ENCODE measurements at regions not wholly inside any gene's neighbourhood (a gene's known extent, or its start where the extent isn't known, plus 50 kb on each side); places are given as distances from the start of the nearest gene placed in this dataset.

GRCh38 chr4:155524926-155525455, 141.7 kb upstream of the GUCY1A1 start:
- Histone ChIP-seq H3K27me3 (ENCODE audit: insufficient read depth, low read depth, low read length) (no peaks in the 10 kb centered on the region), H4K20me1 (ENCODE audit: insufficient read depth) (no peaks in the 10 kb centered on the region), H3K9me3 (ENCODE audit: low read length) (no peaks in the 10 kb centered on the region), H3K9ac (ENCODE audit: low read length) (no peak overlapping the region), H3K79me2 (replicated peaks; ENCODE audit: insufficient read depth, low read length) (no peaks in the 10 kb centered on the region), H3K27ac (ENCODE audit: low read length) (no peak overlapping the region), H2AFZ (ENCODE audit: low read depth, low read length) (no peak overlapping the region), H3K4me2 (ENCODE audit: low read length) (no peak overlapping the region), H3F3A (ENCODE audit: insufficient read depth, low read length, poor library complexity, severe bottlenecking) (no peaks in the 10 kb centered on the region), H3K36me3 (ENCODE audit: insufficient read depth, low read length) (no peaks in the 10 kb centered on the region), H3K9me2 (ENCODE audit: insufficient read depth, low read length) (no peaks in the 10 kb centered on the region), H3K4me3 (ENCODE audit: low read length) (no peak overlapping the region)
- TF ChIP-seq EZH2 (IDR thresholded peaks at IDR 0.05; ENCODE audit: borderline replicate concordance, insufficient read depth, low read length, poor library complexity, severe bottlenecking) (no peak), CTCF (IDR thresholded peaks at IDR 0.05; ENCODE audit: poor library complexity, severe bottlenecking) (no peak), SMC3 (conservative IDR thresholded peaks at IDR 0.05; ENCODE audit: poor library complexity) (no peak), POLR2AphosphoS5 (IDR thresholded peaks at IDR 0.05) (no peak), TAF1 (IDR thresholded peaks at IDR 0.05; ENCODE audit: low read depth) (no peak), REST (IDR thresholded peaks at IDR 0.05; ENCODE audit: borderline replicate concordance) (no peak), RAD21 (conservative IDR thresholded peaks at IDR 0.05) (no peak), EP300 (conservative IDR thresholded peaks at IDR 0.05; ENCODE audit: poor library complexity, severe bottlenecking) (no peak), MXI1 (conservative IDR thresholded peaks at IDR 0.05; ENCODE audit: poor library complexity, severe bottlenecking) (no peak)

- Histone ChIP-seq H3F3A (ENCODE audit: insufficient read depth, low read length, poor library complexity, severe bottlenecking) (no peaks in the 10 kb centered on the region), H2AFZ (ENCODE audit: low read depth, low read length) (no peak overlapping the region), H3K79me2 (replicated peaks; ENCODE audit: insufficient read depth, low read length) (no peaks in the 10 kb centered on the region), H3K27me3 (ENCODE audit: insufficient read depth, low read depth, low read length) (no peaks in the 10 kb centered on the region), H3K4me3 (ENCODE audit: low read length) (no peak overlapping the region), H3K9ac (ENCODE audit: low read length) (no peak overlapping the region), H3K9me3 (ENCODE audit: low read length) (no peaks in the 10 kb centered on the region), H4K20me1 (ENCODE audit: insufficient read depth) (no peaks in the 10 kb centered on the region), H3K27ac (ENCODE audit: low read length) (no peak overlapping the region), H3K4me2 (ENCODE audit: low read length) (no peak overlapping the region), H3K9me2 (ENCODE audit: insufficient read depth, low read length) (no peaks in the 10 kb centered on the region), H3K36me3 (ENCODE audit: insufficient read depth, low read length) (no peaks in the 10 kb centered on the region)
- TF ChIP-seq POLR2AphosphoS5 (IDR thresholded peaks at IDR 0.05) = no peak
- no peak for TF ChIP-seq EZH2 (IDR thresholded peaks at IDR 0.05; ENCODE audit: borderline replicate concordance, insufficient read depth, low read length, poor library complexity, severe bottlenecking)
- TF ChIP-seq EP300 (conservative IDR thresholded peaks at IDR 0.05; ENCODE audit: poor library complexity, severe bottlenecking) = no peak
- no peak for TF ChIP-seq REST (IDR thresholded peaks at IDR 0.05; ENCODE audit: borderline replicate concordance)
- no peak for TF ChIP-seq RAD21 (conservative IDR thresholded peaks at IDR 0.05)
- no peak for TF ChIP-seq TAF1 (IDR thresholded peaks at IDR 0.05; ENCODE audit: low read depth)
- TF ChIP-seq MXI1 (conservative IDR thresholded peaks at IDR 0.05; ENCODE audit: poor library complexity, severe bottlenecking) = no peak
- TF ChIP-seq SMC3 (conservative IDR thresholded peaks at IDR 0.05; ENCODE audit: poor library complexity) = no peak
- no peak for TF ChIP-seq CTCF (IDR thresholded peaks at IDR 0.05; ENCODE audit: poor library complexity, severe bottlenecking)
These were observed 143.3 kb upstream of the GUCY1A1 start for GRCh38 chr4:155523358-155523757.

Measured in neural cell (in vitro differentiated cells).